Mesenchymal stem cell (in vitro differentiated cells and primary cell): ENCODE measurements at regions not wholly inside any gene's neighbourhood (a gene's known extent, or its start where the extent isn't known, plus 50 kb on each side); places are given as distances from the start of the nearest gene placed in this dataset.

Experiments used
- DNase-seq: peaks from one replicate; pipeline ENCODE4 v3.0.0-alpha.2; 2013
- H2AFZ ChIP-seq: one replicate; pipeline ENCODE4 v1.6.1; 2013; ENCODE audit warnings: low read depth, mild to moderate bottlenecking, control low read depth, inconsistent platforms, low read length, moderate library complexity
- H2AK5ac ChIP-seq: 2 replicates; pipeline ENCODE4 v1.6.1; 2013; ENCODE audit warnings: low read length, moderate library complexity, mild to moderate bottlenecking, inconsistent platforms; ENCODE audit not compliant: severe bottlenecking
- H2BK120ac ChIP-seq: one replicate; pipeline ENCODE4 v1.6.1; 2013; ENCODE audit warnings: low read depth, mild to moderate bottlenecking, inconsistent platforms, low read length, moderate library complexity
- H2BK12ac ChIP-seq, 2 experiments: one replicate each; pipeline ENCODE4 v1.6.1; 2013; ENCODE audit warnings: inconsistent platforms in 2 of 2, low read length in 2 of 2, mild to moderate bottlenecking in 2 of 2, moderate library complexity in 2 of 2, control low read depth in 1 of 2
- H2BK15ac ChIP-seq: one replicate; pipeline ENCODE4 v1.6.1; 2013; ENCODE audit warnings: mild to moderate bottlenecking, low read depth, inconsistent platforms; ENCODE audit not compliant: poor library complexity, severe bottlenecking
- H2BK5ac ChIP-seq: 2 replicates; pipeline ENCODE4 v1.6.1; 2013; ENCODE audit warnings: low read depth, mild to moderate bottlenecking, low read length, control low read depth, inconsistent platforms; ENCODE audit not compliant: poor library complexity, severe bottlenecking
- H3K14ac ChIP-seq, 2 experiments: one replicate each; pipeline ENCODE4 v1.6.1; 2013; ENCODE audit warnings: inconsistent platforms in 2 of 2, low read length in 2 of 2, control low read depth in 1 of 2, mild to moderate bottlenecking in 1 of 2, moderate library complexity in 1 of 2
- H3K18ac ChIP-seq, 2 experiments: one replicate each; pipeline ENCODE4 v1.6.1; 2013; ENCODE audit warnings: inconsistent platforms in 2 of 2, low read length in 2 of 2, control low read depth in 1 of 2, low read depth in 1 of 2, mild to moderate bottlenecking in 1 of 2
- H3K23ac ChIP-seq, 2 experiments: one replicate each; pipeline ENCODE4 v1.6.1; 2013; ENCODE audit warnings: inconsistent platforms in 2 of 2, low read length in 2 of 2, mild to moderate bottlenecking in 2 of 2, moderate library complexity in 2 of 2, control low read depth in 1 of 2
- H3K27ac ChIP-seq: 2 replicates; pipeline ENCODE4 v1.5.1; 2013; ENCODE audit warnings: mild to moderate bottlenecking, moderate library complexity, low read length, control low read depth, inconsistent platforms; ENCODE audit not compliant: poor library complexity, severe bottlenecking
- H3K27me3 ChIP-seq, 2 experiments: 2 replicates each; pipeline versions ENCODE4 v1.6.1 to v1.7.0; 2013; ENCODE audit warnings: low read length in 2 of 2, mild to moderate bottlenecking in 2 of 2, moderate library complexity in 2 of 2, control low read depth in 1 of 2, inconsistent platforms in 1 of 2; ENCODE audit not compliant: control insufficient read depth in 1 of 2, insufficient read depth in 1 of 2
- H3K36me3 ChIP-seq, 2 experiments: 2 replicates each; pipeline versions ENCODE4 v1.6.1 to v1.7.0; 2013; ENCODE audit warnings: low read length in 2 of 2, control low read depth in 1 of 2, inconsistent platforms in 1 of 2, low read depth in 1 of 2, mild to moderate bottlenecking in 1 of 2; ENCODE audit not compliant: insufficient read depth in 2 of 2, control insufficient read depth in 1 of 2
- H3K4ac ChIP-seq, 2 experiments: one replicate each; pipeline ENCODE4 v1.6.1; 2013; ENCODE audit warnings: inconsistent platforms in 2 of 2, low read length in 2 of 2, mild to moderate bottlenecking in 2 of 2, moderate library complexity in 2 of 2, control low read depth in 1 of 2, low read depth in 1 of 2
- H3K4me1 ChIP-seq: 2 replicates; pipeline ENCODE4 v1.6.1; 2013; ENCODE audit warnings: low read depth, low read length, control low read depth; ENCODE audit not compliant: control insufficient read depth, insufficient read depth
- H3K4me2 ChIP-seq: 2 replicates; pipeline ENCODE4 v1.6.1; 2013; ENCODE audit warnings: low read length, mild to moderate bottlenecking, inconsistent platforms; ENCODE audit not compliant: poor library complexity, severe bottlenecking
- H3K4me3 ChIP-seq, 2 experiments: 2 replicates each; pipeline versions ENCODE4 v1.5.1 to v1.7.0; 2013; ENCODE audit warnings: low read length in 2 of 2, mild to moderate bottlenecking in 2 of 2, control low read depth in 1 of 2, low read depth in 1 of 2; ENCODE audit not compliant: insufficient read depth in 1 of 2
- H3K79me1 ChIP-seq: replicated peaks from 2 replicates; pipeline ENCODE4 v1.6.1; 2013; ENCODE audit warnings: mild to moderate bottlenecking, control low read depth, low read length, inconsistent platforms; ENCODE audit not compliant: poor library complexity, severe bottlenecking
- H3K9ac ChIP-seq: 2 replicates; pipeline ENCODE4 v1.7.0; 2013; ENCODE audit warnings: mild to moderate bottlenecking, low read length, moderate library complexity
- H3K9me3 ChIP-seq: 2 replicates; pipeline ENCODE4 v1.7.0; 2013; ENCODE audit warnings: mild to moderate bottlenecking, low read length; ENCODE audit not compliant: control insufficient read depth
- H4K8ac ChIP-seq: one replicate; pipeline ENCODE4 v1.6.1; 2013; ENCODE audit warnings: inconsistent platforms, mild to moderate bottlenecking, low read length, moderate library complexity
- H4K91ac ChIP-seq: one replicate; pipeline ENCODE4 v1.6.1; 2013; ENCODE audit warnings: mild to moderate bottlenecking, low read length, inconsistent platforms
- WGBS: methylation state at CpG from one replicate; pipeline ENCODE4 v1.1.7; 2013; ENCODE audit warnings: mixed read lengths; 5-methylcytosine and 5-hydroxymethylcytosine counted together

GRCh38 chrX:94123062-94123461 lies 449.1 kb downstream of the FAM133A start:
- no peak overlapping the region for H3K4me3 ChIP-seq
- no peak overlapping the region for H4K91ac ChIP-seq
- no peak overlapping the region for H2BK120ac ChIP-seq
- no peak overlapping the region for H3K18ac ChIP-seq
- H3K27me3 ChIP-seq, result peaks cover 0 to 7% of the 10 kb centered on the region in 2 experiments
- no peaks in the 10 kb centered on the region for H3K36me3 ChIP-seq
- H3K14ac ChIP-seq, result no peak overlapping the region
- no peak overlapping the region for H3K4ac ChIP-seq
- H2BK15ac ChIP-seq, result no peak overlapping the region
- H3K27ac ChIP-seq, result no peak overlapping the region
- no peak overlapping the region for H2AK5ac ChIP-seq
- no peak overlapping the region for H2BK5ac ChIP-seq
- H3K23ac ChIP-seq, result no peak overlapping the region
- H2AFZ ChIP-seq, result no peak overlapping the region
- H3K9me3 ChIP-seq, result no peaks in the 10 kb centered on the region
- no peak overlapping the region for H3K9ac ChIP-seq
- no peak for DNase-seq
- WGBS, result no CpG with 5 or more reads among the region's 2 CpGs
- no peak overlapping the region for H3K4me2 ChIP-seq
- H2BK12ac ChIP-seq, result no peak overlapping the region
- H4K8ac ChIP-seq, result no peak overlapping the region
- no peaks in the 10 kb centered on the region for H3K4me1 ChIP-seq
- no peaks in the 10 kb centered on the region for H3K79me1 ChIP-seq

GRCh38 chrX:94162971-94163370 lies 489.0 kb downstream of the FAM133A start:
- Histone ChIP-seq H2BK120ac (no peak overlapping the region), H2BK5ac (no peak overlapping the region), H3K4me2 (no peak overlapping the region), H4K91ac (no peak overlapping the region), H3K27ac (no peak overlapping the region), H3K79me1 (no peaks in the 10 kb centered on the region), H3K4me1 (no peaks in the 10 kb centered on the region), H2BK12ac (no peak overlapping the region), H4K8ac (no peak overlapping the region), H2AFZ (no peak overlapping the region), H2BK15ac (no peak overlapping the region), H3K27me3 (no peaks in the 10 kb centered on the region), H3K23ac (no peak overlapping the region), H3K14ac (no peak overlapping the region), H3K4me3 (no peak overlapping the region), H3K4ac (no peak overlapping the region), H3K36me3 (no peaks in the 10 kb centered on the region), H2AK5ac (no peak overlapping the region), H3K18ac (no peak overlapping the region), H3K9ac (no peak overlapping the region), H3K9me3 (no peaks in the 10 kb centered on the region)
- WGBS, result 89% methylated on average over 2 of the region's 2 CpGs
- no peak for DNase-seq

- no peak overlapping the region for H2AK5ac ChIP-seq
- no peak overlapping the region for H3K23ac ChIP-seq
- H3K27me3 ChIP-seq, result no peaks in the 10 kb centered on the region
- no peak overlapping the region for H4K8ac ChIP-seq
- no peak overlapping the region for H3K18ac ChIP-seq
- no peak overlapping the region for H2AFZ ChIP-seq
- no peaks in the 10 kb centered on the region for H3K79me1 ChIP-seq
- no peak overlapping the region for H2BK12ac ChIP-seq
- no peak overlapping the region for H3K4me3 ChIP-seq
- no peak overlapping the region for H4K91ac ChIP-seq
- 30% methylated on average over 3 of the region's 9 CpGs for WGBS
- no peak overlapping the region for H2BK5ac ChIP-seq
- no peak overlapping the region for H2BK15ac ChIP-seq
- no peak overlapping the region for H3K9ac ChIP-seq
- peak; percentile 18 for DNase-seq
- H3K14ac ChIP-seq, result no peak overlapping the region
- H3K4me2 ChIP-seq, result no peak overlapping the region
- H3K4me1 ChIP-seq, result no peaks in the 10 kb centered on the region
- no peak overlapping the region for H3K27ac ChIP-seq
- H3K4ac ChIP-seq, result no peak overlapping the region
- peaks cover 15% of the 10 kb centered on the region for H3K9me3 ChIP-seq
- no peaks in the 10 kb centered on the region for H3K36me3 ChIP-seq
- H2BK120ac ChIP-seq, result no peak overlapping the region
These were observed 504.3 kb downstream of the FAM133A start for GRCh38 chrX:94178145-94178788.

GRCh38 chrX:94204524-94204923 lies 530.5 kb downstream of the FAM133A start:
- Histone ChIP-seq H3K79me1 (no peaks in the 10 kb centered on the region), H2BK12ac (no peak overlapping the region), H2BK5ac (no peak overlapping the region), H4K8ac (no peak overlapping the region), H3K27me3 (no peaks in the 10 kb centered on the region), H3K9ac (no peak overlapping the region), H3K14ac (no peak overlapping the region), H3K9me3 (no peaks in the 10 kb centered on the region), H3K4me2 (no peak overlapping the region), H2AK5ac (no peak overlapping the region), H3K4ac (no peak overlapping the region), H3K27ac (no peak overlapping the region), H2BK120ac (no peak overlapping the region), H3K23ac (no peak overlapping the region), H2AFZ (no peak overlapping the region), H4K91ac (no peak overlapping the region), H3K36me3 (no peaks in the 10 kb centered on the region), H3K4me1 (no peaks in the 10 kb centered on the region), H3K4me3 (no peak overlapping the region), H3K18ac (no peak overlapping the region), H2BK15ac (no peak overlapping the region)
- no peak for DNase-seq
- WGBS, result 94% methylated on average over 6 of the region's 7 CpGs
